ENCODE measurements at regions not wholly inside any gene's neighbourhood (a gene's known extent, or its start where the extent isn't known, plus 50 kb on each side); places are given as distances from the start of the nearest gene placed in this dataset.

DNA sequence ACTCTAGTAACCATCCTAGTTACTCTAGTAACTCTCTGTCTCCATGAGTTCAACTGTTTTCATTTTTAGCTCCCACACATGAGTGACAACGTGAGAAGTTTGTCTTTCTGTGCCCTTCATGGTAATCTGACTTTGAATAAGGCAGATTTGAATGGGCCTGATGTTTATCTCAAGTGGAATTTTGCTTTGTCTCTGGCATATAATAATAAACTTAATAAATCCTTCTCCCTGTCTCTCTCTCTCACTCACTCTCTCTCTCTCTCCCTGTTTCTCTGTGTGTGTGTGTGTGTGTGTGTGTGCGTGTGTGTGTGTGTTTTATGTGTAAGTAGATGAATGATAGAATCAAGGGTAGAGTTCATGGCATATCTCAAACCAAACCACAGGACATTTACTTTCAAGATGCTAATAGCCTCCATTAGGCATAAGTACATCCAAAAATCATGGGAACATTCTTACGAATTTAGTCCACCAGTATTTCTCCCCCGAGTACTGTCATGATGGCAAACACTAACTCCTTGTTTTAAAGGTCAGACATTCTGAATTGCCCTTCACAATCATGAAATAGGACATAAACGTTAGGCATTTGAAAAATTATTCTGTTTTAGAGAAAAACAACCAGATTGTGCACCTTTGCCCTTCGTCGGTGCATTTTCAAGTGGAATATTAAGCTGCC, 193.1 kb downstream of the SPATA18 start:
- no peak overlapping the region for H3K4me3 ChIP-seq (ENCODE audit: low read length)
- TF ChIP-seq, protein P1, sequence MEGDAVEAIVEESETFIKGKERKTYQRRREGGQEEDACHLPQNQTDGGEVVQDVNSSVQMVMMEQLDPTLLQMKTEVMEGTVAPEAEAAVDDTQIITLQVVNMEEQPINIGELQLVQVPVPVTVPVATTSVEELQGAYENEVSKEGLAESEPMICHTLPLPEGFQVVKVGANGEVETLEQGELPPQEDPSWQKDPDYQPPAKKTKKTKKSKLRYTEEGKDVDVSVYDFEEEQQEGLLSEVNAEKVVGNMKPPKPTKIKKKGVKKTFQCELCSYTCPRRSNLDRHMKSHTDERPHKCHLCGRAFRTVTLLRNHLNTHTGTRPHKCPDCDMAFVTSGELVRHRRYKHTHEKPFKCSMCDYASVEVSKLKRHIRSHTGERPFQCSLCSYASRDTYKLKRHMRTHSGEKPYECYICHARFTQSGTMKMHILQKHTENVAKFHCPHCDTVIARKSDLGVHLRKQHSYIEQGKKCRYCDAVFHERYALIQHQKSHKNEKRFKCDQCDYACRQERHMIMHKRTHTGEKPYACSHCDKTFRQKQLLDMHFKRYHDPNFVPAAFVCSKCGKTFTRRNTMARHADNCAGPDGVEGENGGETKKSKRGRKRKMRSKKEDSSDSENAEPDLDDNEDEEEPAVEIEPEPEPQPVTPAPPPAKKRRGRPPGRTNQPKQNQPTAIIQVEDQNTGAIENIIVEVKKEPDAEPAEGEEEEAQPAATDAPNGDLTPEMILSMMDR (IDR thresholded peaks at IDR 0.05; ENCODE audit: insufficient read depth, low read depth, low read length, missing control alignments) = no peak
- no peak for DNase-seq (ENCODE audit: low read depth)

DNA sequence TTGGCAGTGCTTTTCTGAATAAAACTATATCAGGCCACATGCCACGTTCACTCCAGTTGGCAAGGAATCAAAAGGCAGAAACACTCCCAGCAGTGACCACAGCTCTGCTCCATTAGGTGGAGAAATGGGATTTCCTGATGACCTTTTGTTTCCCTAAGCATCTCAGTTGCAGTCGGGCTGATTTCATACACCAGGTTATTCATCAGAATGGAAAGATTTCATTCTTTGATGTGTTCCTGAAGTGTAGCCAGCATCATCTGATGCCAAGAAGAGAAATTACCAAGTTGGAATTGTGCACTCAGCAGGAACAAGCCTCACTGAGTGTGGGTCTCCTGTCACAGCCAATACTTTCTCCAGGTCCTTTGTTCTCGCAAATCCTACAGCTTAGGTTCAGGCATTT, 193.7 kb downstream of the SPATA18 start:
- no peak overlapping the region for H3K4me3 ChIP-seq (ENCODE audit: low read length)
- TF ChIP-seq, protein P1 (IDR thresholded peaks at IDR 0.05; ENCODE audit: insufficient read depth, low read depth, low read length, missing control alignments) = no peak
- DNase-seq (ENCODE audit: low read depth) = no peak

DNA sequence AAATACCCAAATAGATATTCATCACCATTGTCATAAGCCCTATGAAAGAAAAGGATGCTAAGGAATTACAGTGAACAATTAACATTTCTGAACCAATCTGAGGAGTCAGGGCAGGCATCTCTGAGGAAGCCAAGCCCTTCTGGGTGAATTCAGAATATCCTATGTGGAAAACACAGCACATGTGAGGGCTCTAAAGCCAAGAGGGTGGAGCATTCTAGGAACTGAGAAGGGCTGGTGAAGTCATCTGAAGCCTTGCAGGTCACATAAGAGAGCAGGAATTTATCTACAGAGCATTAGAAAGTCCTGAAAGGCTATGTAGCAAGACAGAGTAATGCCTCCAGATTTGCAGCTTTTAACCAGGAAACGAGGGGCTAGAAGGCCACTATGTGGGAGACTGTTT, 195.7 kb downstream of the SPATA18 start:
- no peak overlapping the region for H3K4me3 ChIP-seq (ENCODE audit: low read length)
- no peak for DNase-seq (ENCODE audit: low read depth)
- TF ChIP-seq, protein P1 (IDR thresholded peaks at IDR 0.05; ENCODE audit: insufficient read depth, low read depth, low read length, missing control alignments) = no peak

DNA sequence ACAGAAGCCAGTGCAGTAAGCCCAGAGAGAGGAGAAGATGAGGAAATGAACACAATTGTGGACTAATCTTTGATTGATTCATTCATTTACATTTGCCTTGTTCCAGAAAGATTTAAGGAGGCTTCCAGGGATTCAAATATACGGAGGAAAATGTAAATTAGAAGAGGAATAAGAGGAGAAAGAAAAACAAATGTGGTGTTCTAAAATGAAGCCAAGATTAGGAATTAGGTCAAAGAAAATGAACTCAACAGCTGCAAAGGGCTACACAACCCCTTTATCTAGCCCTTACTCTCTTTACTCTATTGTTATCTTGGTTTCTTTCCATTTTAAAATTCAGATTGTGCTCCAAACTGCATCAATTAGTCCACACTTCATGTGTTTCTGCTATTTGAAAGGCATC, 196.8 kb downstream of the SPATA18 start:
- DNase-seq (ENCODE audit: low read depth) = no peak
- H3K4me3 ChIP-seq (ENCODE audit: low read length) = no peak overlapping the region
- TF ChIP-seq, protein P1 (IDR thresholded peaks at IDR 0.05; ENCODE audit: insufficient read depth, low read depth, low read length, missing control alignments) = no peak

DNA sequence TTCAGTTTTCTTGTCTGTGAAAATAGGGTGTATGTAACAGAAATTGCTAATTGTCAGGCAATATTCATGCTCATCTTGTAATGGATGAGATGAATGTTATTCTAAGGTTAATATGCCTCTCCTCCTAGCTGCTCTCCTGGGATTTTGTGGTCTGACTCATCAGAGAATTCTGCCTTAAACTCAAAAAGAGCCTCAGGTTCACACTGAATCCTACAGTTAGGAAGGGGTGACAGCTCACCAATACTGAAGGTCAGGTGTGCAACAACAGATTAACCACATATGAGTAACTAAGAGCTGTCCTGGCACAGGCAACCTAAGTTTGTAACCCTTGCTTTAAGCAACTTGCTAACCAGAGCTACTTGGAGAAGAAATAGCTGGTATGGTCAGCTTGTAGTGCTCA, 197.7 kb downstream of the SPATA18 start:
- H3K4me3 ChIP-seq (ENCODE audit: low read length) = no peak overlapping the region
- TF ChIP-seq, protein P1 (IDR thresholded peaks at IDR 0.05; ENCODE audit: insufficient read depth, low read depth, low read length, missing control alignments) = no peak
- DNase-seq (ENCODE audit: low read depth) = peak; percentile 79

DNA sequence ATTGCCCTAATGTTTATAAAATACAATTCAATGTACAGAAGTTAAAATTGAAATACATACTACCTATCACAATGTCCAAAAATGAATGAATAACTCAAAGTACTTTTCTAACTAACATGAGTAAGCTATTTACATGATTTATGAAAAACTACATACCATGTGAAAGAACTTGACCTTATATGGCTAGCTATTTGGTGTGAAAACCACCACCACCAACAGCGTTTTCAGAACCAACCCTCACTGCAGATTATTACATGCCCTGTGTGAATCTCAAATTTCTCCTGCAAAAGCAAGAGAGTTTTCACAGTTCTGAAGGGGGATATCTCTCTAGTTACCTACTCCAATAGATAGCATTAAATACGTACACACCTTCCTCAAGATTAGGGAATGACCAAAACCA, 198.5 kb downstream of the SPATA18 start:
- TF ChIP-seq, protein P1 (IDR thresholded peaks at IDR 0.05; ENCODE audit: insufficient read depth, low read depth, low read length, missing control alignments) = no peak
- H3K4me3 ChIP-seq (ENCODE audit: low read length) = no peak overlapping the region
- no peak for DNase-seq (ENCODE audit: low read depth)

DNA sequence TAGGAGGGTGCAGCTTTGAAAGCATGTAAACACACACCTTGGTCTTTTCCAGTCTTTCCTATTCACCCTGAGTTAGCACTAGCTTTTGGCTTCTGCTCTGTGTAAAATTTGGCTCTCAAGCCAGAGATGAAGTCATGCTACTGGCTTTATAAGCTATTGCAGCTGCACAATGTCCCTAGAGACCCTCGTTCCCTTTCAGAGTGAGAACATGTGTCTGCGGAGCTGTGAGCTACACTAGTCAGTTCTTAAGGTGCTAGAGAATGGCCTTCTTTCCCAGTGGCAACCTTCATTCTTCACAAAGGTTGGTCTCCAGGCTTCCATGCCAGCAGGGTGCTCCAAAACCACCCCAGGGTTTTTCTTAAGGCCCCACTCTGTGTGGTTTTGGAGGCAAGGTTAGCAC, 199.1 kb downstream of the SPATA18 start:
- no peak for DNase-seq (ENCODE audit: low read depth)
- no peak overlapping the region for H3K4me3 ChIP-seq (ENCODE audit: low read length)
- TF ChIP-seq, protein P1 (IDR thresholded peaks at IDR 0.05; ENCODE audit: insufficient read depth, low read depth, low read length, missing control alignments) = no peak
